ENCODE measurements at regions not wholly inside any gene's neighbourhood (a gene's known extent, or its start where the extent isn't known, plus 50 kb on each side); places are given as distances from the start of the nearest gene placed in this dataset.

GRCh38 chr2:219727771-219728429 lies 100.5 kb downstream of the SLC4A3 start:
- Histone ChIP-seq H3K27ac (ENCODE audit: low read depth, low read length) (no peak overlapping the region), H2AFZ (ENCODE audit: low read length) (no peak overlapping the region), H3K79me2 (ENCODE audit: insufficient read depth, low read length) (no peaks in the 10 kb centered on the region), H3K4me2 (ENCODE audit: insufficient read depth, low read length) (peak overlapping the region; percentile 54), H3K4me1 (ENCODE audit: insufficient read depth, low read length) (peaks cover 9% of the 10 kb centered on the region), H3K4me3 (ENCODE audit: insufficient read depth, low read length) (peak overlapping the region; percentile 5), H3K9me3 (ENCODE audit: low read depth, low read length) (no peaks in the 10 kb centered on the region), H3K36me3 (ENCODE audit: insufficient read depth, low read length) (no peaks in the 10 kb centered on the region), H3K27me3 (ENCODE audit: insufficient read depth, low read length) (no peaks in the 10 kb centered on the region), H4K20me1 (ENCODE audit: insufficient read depth, low read length) (no peaks in the 10 kb centered on the region)
- TF ChIP-seq, protein P1, sequence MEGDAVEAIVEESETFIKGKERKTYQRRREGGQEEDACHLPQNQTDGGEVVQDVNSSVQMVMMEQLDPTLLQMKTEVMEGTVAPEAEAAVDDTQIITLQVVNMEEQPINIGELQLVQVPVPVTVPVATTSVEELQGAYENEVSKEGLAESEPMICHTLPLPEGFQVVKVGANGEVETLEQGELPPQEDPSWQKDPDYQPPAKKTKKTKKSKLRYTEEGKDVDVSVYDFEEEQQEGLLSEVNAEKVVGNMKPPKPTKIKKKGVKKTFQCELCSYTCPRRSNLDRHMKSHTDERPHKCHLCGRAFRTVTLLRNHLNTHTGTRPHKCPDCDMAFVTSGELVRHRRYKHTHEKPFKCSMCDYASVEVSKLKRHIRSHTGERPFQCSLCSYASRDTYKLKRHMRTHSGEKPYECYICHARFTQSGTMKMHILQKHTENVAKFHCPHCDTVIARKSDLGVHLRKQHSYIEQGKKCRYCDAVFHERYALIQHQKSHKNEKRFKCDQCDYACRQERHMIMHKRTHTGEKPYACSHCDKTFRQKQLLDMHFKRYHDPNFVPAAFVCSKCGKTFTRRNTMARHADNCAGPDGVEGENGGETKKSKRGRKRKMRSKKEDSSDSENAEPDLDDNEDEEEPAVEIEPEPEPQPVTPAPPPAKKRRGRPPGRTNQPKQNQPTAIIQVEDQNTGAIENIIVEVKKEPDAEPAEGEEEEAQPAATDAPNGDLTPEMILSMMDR (IDR thresholded peaks at IDR 0.05; ENCODE audit: extremely low read depth, low read depth, low read length), result no peak
- no peak for DNase-seq (ENCODE audit: insufficient read length, low spot score, missing footprints)

DNA sequence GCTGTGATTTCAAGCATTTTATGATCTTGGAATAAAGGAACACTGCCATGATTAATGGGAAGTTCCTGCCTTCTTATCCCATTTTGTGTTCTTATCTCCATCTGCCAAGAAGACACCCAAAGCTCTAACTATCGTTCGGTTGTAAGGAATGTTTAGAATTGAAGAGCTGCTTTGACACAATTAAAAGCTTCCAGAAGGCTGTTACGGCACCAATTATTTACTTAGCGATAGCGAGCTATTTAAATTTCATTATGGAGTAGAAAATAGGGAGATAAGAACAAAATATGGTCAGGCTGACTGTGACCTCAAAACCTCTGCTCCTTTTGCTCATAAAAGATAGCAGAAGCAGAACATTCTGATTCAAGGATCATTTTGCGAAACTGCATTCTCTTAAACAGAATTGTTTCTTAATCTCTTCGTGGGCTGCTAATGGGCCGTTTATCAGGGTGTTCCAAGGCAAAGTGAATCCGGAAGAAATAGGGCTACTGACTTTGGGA lies 101.6 kb downstream of the SLC4A3 start:
- Histone ChIP-seq H3K4me1 (ENCODE audit: insufficient read depth, low read length) (peaks cover 9% of the 10 kb centered on the region), H4K20me1 (ENCODE audit: insufficient read depth, low read length) (no peaks in the 10 kb centered on the region), H2AFZ (ENCODE audit: low read length) (no peak overlapping the region), H3K4me3 (ENCODE audit: insufficient read depth, low read length) (no peak overlapping the region), H3K27me3 (ENCODE audit: insufficient read depth, low read length) (no peaks in the 10 kb centered on the region), H3K27ac (ENCODE audit: low read depth, low read length) (no peak overlapping the region), H3K36me3 (ENCODE audit: insufficient read depth, low read length) (no peaks in the 10 kb centered on the region), H3K79me2 (ENCODE audit: insufficient read depth, low read length) (no peaks in the 10 kb centered on the region), H3K4me2 (ENCODE audit: insufficient read depth, low read length) (no peak overlapping the region), H3K9me3 (ENCODE audit: low read depth, low read length) (no peaks in the 10 kb centered on the region)
- DNase-seq (ENCODE audit: insufficient read length, low spot score, missing footprints), result no peak
- TF ChIP-seq, protein P1 (IDR thresholded peaks at IDR 0.05; ENCODE audit: extremely low read depth, low read depth, low read length), result no peak

GRCh38 chr2:219731173-219731572 lies 103.7 kb downstream of the SLC4A3 start:
- Histone ChIP-seq H4K20me1 (ENCODE audit: insufficient read depth, low read length) (no peaks in the 10 kb centered on the region), H3K36me3 (ENCODE audit: insufficient read depth, low read length) (no peaks in the 10 kb centered on the region), H3K27me3 (ENCODE audit: insufficient read depth, low read length) (no peaks in the 10 kb centered on the region), H3K79me2 (ENCODE audit: insufficient read depth, low read length) (no peaks in the 10 kb centered on the region), H3K4me1 (ENCODE audit: insufficient read depth, low read length) (peaks cover 9% of the 10 kb centered on the region), H3K4me2 (ENCODE audit: insufficient read depth, low read length) (no peak overlapping the region), H3K27ac (ENCODE audit: low read depth, low read length) (no peak overlapping the region), H3K4me3 (ENCODE audit: insufficient read depth, low read length) (no peak overlapping the region), H3K9me3 (ENCODE audit: low read depth, low read length) (no peaks in the 10 kb centered on the region), H2AFZ (ENCODE audit: low read length) (no peak overlapping the region)
- no peak for DNase-seq (ENCODE audit: insufficient read length, low spot score, missing footprints)
- TF ChIP-seq, protein P1 (IDR thresholded peaks at IDR 0.05; ENCODE audit: extremely low read depth, low read depth, low read length), result no peak

DNA sequence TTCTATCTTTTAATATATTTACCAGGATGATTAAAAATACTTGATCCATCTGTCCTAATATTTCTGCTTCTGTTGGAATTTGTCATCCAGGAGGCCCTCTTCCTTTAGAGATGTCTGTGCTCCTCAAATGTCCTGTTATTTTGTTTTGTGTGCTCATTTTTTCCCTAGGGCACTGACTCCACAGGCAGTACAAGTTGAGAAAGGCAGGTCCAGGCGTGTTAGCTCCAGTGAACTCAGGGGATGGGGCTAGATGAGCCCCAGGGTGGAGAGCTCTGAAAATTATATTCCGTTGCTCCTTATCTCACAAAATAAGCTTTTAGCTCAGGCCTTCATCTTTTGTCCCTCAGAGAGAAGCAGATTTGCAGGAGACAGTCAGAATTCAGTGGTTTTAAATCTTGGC lies 105.7 kb downstream of the SLC4A3 start:
- no peak for DNase-seq (ENCODE audit: insufficient read length, low spot score, missing footprints)
- peaks cover 3% of the 10 kb centered on the region for H3K4me1 ChIP-seq (ENCODE audit: insufficient read depth, low read length)
- no peaks in the 10 kb centered on the region for H4K20me1 ChIP-seq (ENCODE audit: insufficient read depth, low read length)
- H3K4me3 ChIP-seq (ENCODE audit: insufficient read depth, low read length), result no peak overlapping the region
- H2AFZ ChIP-seq (ENCODE audit: low read length), result no peak overlapping the region
- no peaks in the 10 kb centered on the region for H3K27me3 ChIP-seq (ENCODE audit: insufficient read depth, low read length)
- no peaks in the 10 kb centered on the region for H3K79me2 ChIP-seq (ENCODE audit: insufficient read depth, low read length)
- H3K9me3 ChIP-seq (ENCODE audit: low read depth, low read length), result no peaks in the 10 kb centered on the region
- H3K36me3 ChIP-seq (ENCODE audit: insufficient read depth, low read length), result no peaks in the 10 kb centered on the region
- H3K4me2 ChIP-seq (ENCODE audit: insufficient read depth, low read length), result no peak overlapping the region
- no peak overlapping the region for H3K27ac ChIP-seq (ENCODE audit: low read depth, low read length)
- TF ChIP-seq, protein P1 (IDR thresholded peaks at IDR 0.05; ENCODE audit: extremely low read depth, low read depth, low read length), result no peak
